ENCODE measurements at regions not wholly inside any gene's neighbourhood (a gene's known extent, or its start where the extent isn't known, plus 50 kb on each side); places are given as distances from the start of the nearest gene placed in this dataset.

- no peaks in the 10 kb centered on the region for H3K36me3 ChIP-seq (ENCODE audit: control insufficient read depth, insufficient read depth, low read length)
- no peak overlapping the region for H3K9ac ChIP-seq
- H3K79me2 ChIP-seq: no peaks in the 10 kb centered on the region
- no peaks in the 10 kb centered on the region for H3K9me3 ChIP-seq (ENCODE audit: control insufficient read depth, low read length)
- H3K27me3 ChIP-seq (ENCODE audit: control insufficient read depth, insufficient read depth, low read length): no peaks in the 10 kb centered on the region
- no peak overlapping the region for H2AFZ ChIP-seq
- H3K4me1 ChIP-seq: no peaks in the 10 kb centered on the region
- no peak overlapping the region for H3K27ac ChIP-seq
- no peak for TF ChIP-seq CTCF (IDR thresholded peaks at IDR 0.05)
- no peak overlapping the region for H3K4me2 ChIP-seq (ENCODE audit: low read length)
- H3K4me3 ChIP-seq (ENCODE audit: low read depth, low read length): no peak overlapping the region
These were observed 101.8 kb upstream of the FZD8 start for GRCh38 chr10:35743851-35744250.

GRCh38 chr10:35743351-35743750 is 101.3 kb upstream of the FZD8 start:
- no peak overlapping the region for H3K9ac ChIP-seq

GRCh38 chr10:35739998-35740397 is 97.9 kb upstream of the FZD8 start:
- H3K27ac ChIP-seq: no peak overlapping the region

More at GRCh38 chr10:35743351-35743750, 101.3 kb upstream of the FZD8 start:
- Histone ChIP-seq H3K4me2 (ENCODE audit: low read length) (no peak overlapping the region), H3K36me3 (ENCODE audit: control insufficient read depth, insufficient read depth, low read length) (no peaks in the 10 kb centered on the region), H3K27ac (no peak overlapping the region), H3K27me3 (ENCODE audit: control insufficient read depth, insufficient read depth, low read length) (no peaks in the 10 kb centered on the region), H3K79me2 (no peaks in the 10 kb centered on the region), H3K4me1 (no peaks in the 10 kb centered on the region), H3K9me3 (ENCODE audit: control insufficient read depth, low read length) (no peaks in the 10 kb centered on the region), H2AFZ (no peak overlapping the region), H3K4me3 (ENCODE audit: low read depth, low read length) (no peak overlapping the region)
- no peak for TF ChIP-seq CTCF (IDR thresholded peaks at IDR 0.05)

GRCh38 chr10:35735412-35735811 is 93.3 kb upstream of the FZD8 start:
- Histone ChIP-seq H3K4me3 (ENCODE audit: low read depth, low read length) (no peak overlapping the region), H3K27me3 (ENCODE audit: control insufficient read depth, insufficient read depth, low read length) (no peaks in the 10 kb centered on the region), H3K4me2 (ENCODE audit: low read length) (no peak overlapping the region), H3K79me2 (no peaks in the 10 kb centered on the region), H3K9me3 (ENCODE audit: control insufficient read depth, low read length) (no peaks in the 10 kb centered on the region), H3K36me3 (ENCODE audit: control insufficient read depth, insufficient read depth, low read length) (no peaks in the 10 kb centered on the region), H3K4me1 (no peaks in the 10 kb centered on the region), H2AFZ (no peak overlapping the region), H3K9ac (no peak overlapping the region), H3K27ac (no peak overlapping the region)
- TF ChIP-seq CTCF (IDR thresholded peaks at IDR 0.05): no peak

More at GRCh38 chr10:35739998-35740397, 97.9 kb upstream of the FZD8 start:
- no peaks in the 10 kb centered on the region for H3K9me3 ChIP-seq (ENCODE audit: control insufficient read depth, low read length)
- H3K27me3 ChIP-seq (ENCODE audit: control insufficient read depth, insufficient read depth, low read length): no peaks in the 10 kb centered on the region
- H3K4me1 ChIP-seq: no peaks in the 10 kb centered on the region
- no peak overlapping the region for H3K9ac ChIP-seq
- no peaks in the 10 kb centered on the region for H3K36me3 ChIP-seq (ENCODE audit: control insufficient read depth, insufficient read depth, low read length)
- no peaks in the 10 kb centered on the region for H3K79me2 ChIP-seq
- H3K4me2 ChIP-seq (ENCODE audit: low read length): no peak overlapping the region
- no peak overlapping the region for H2AFZ ChIP-seq
- no peak overlapping the region for H3K4me3 ChIP-seq (ENCODE audit: low read depth, low read length)
- TF ChIP-seq CTCF (IDR thresholded peaks at IDR 0.05): no peak

GRCh38 chr10:35731828-35732227 is 89.7 kb upstream of the FZD8 start:
- H3K4me1 ChIP-seq: no peaks in the 10 kb centered on the region
- TF ChIP-seq CTCF (IDR thresholded peaks at IDR 0.05): no peak
- H3K4me2 ChIP-seq (ENCODE audit: low read length): no peak overlapping the region
- H3K9ac ChIP-seq: no peak overlapping the region
- no peak overlapping the region for H3K27ac ChIP-seq
- no peaks in the 10 kb centered on the region for H3K9me3 ChIP-seq (ENCODE audit: control insufficient read depth, low read length)
- no peak overlapping the region for H3K4me3 ChIP-seq (ENCODE audit: low read depth, low read length)
- no peak overlapping the region for H2AFZ ChIP-seq
- H3K27me3 ChIP-seq (ENCODE audit: control insufficient read depth, insufficient read depth, low read length): no peaks in the 10 kb centered on the region
- no peaks in the 10 kb centered on the region for H3K36me3 ChIP-seq (ENCODE audit: control insufficient read depth, insufficient read depth, low read length)
- no peaks in the 10 kb centered on the region for H3K79me2 ChIP-seq

All from parathyroid adenoma (tissue), 2 donors.